ENCODE measurements at regions not wholly inside any gene's neighbourhood (a gene's known extent, or its start where the extent isn't known, plus 50 kb on each side); places are given as distances from the start of the nearest gene placed in this dataset.

- no peaks in the 10 kb centered on the region for H3K79me1 ChIP-seq (ENCODE audit: insufficient read depth, low read depth, low read length, poor library complexity, severe bottlenecking)
- H3K14ac ChIP-seq (ENCODE audit: insufficient read depth, low read length): no peak overlapping the region
- H2BK12ac ChIP-seq (ENCODE audit: insufficient read length, low read depth, low read length): no peak overlapping the region
- no peak overlapping the region for H3K23ac ChIP-seq (ENCODE audit: insufficient read length, low read depth, low read length)
- DNase-seq: no peak
- H3K27me3 Mint-ChIP-seq (ENCODE audit: low read depth): no peaks in the 10 kb centered on the region
- H3K4ac ChIP-seq (ENCODE audit: low read depth, low read length): no peak overlapping the region
- no peak overlapping the region for H2AK5ac ChIP-seq (ENCODE audit: insufficient read length, low read length)
- H2BK120ac ChIP-seq (ENCODE audit: low read depth, low read length, poor library complexity, severe bottlenecking): no peak overlapping the region
- H3K18ac ChIP-seq (ENCODE audit: insufficient read length, low read depth, low read length): no peak overlapping the region
- no peaks in the 10 kb centered on the region for H3K79me2 ChIP-seq (ENCODE audit: insufficient read depth, low read length)
- no peak overlapping the region for H4K8ac ChIP-seq (replicated peaks; ENCODE audit: insufficient read length, low read depth, low read length)
- no peak overlapping the region for H3K4me3 Mint-ChIP-seq
- H4K5ac ChIP-seq (ENCODE audit: insufficient read length, low read depth, low read length): no peak overlapping the region
- H4K20me1 ChIP-seq (ENCODE audit: control insufficient read depth, insufficient read depth, insufficient read length): no peaks in the 10 kb centered on the region
- no peak overlapping the region for H3K9ac ChIP-seq (ENCODE audit: extremely low read depth, insufficient read length, low read length)
- no peaks in the 10 kb centered on the region for H3K9me3 ChIP-seq (ENCODE audit: control insufficient read depth, low read depth, low read length)
- no peaks in the 10 kb centered on the region for H3K4me1 Mint-ChIP-seq
- H3T11ph ChIP-seq (ENCODE audit: low read length): no peak overlapping the region
- H2BK20ac ChIP-seq (ENCODE audit: low read depth, low read length, poor library complexity, severe bottlenecking): no peak overlapping the region
- H2BK15ac ChIP-seq (ENCODE audit: low read depth, low read length): no peak overlapping the region
- no peak overlapping the region for H3K27ac ChIP-seq (ENCODE audit: insufficient read length, low read depth, low read length)
- no peak overlapping the region for H2BK5ac ChIP-seq (ENCODE audit: insufficient read length, low read length)
- no peaks in the 10 kb centered on the region; the same call in 1 of the 2 replicates for H3K4me1 ChIP-seq (ENCODE audit: insufficient read depth, low read length)
- TF ChIP-seq CTCF (conservative IDR thresholded peaks at IDR 0.05): no peak
- H3K36me3 Mint-ChIP-seq (ENCODE audit: insufficient read depth in 1 of 3, low read depth in 3 of 3): peaks cover 8 to 16% (median 13%) of the 10 kb centered on the region in 3 experiments
- no peaks in the 10 kb centered on the region for H3K23me2 ChIP-seq (ENCODE audit: insufficient read length, low read depth, low read length, poor library complexity, severe bottlenecking)
- H4K91ac ChIP-seq (ENCODE audit: insufficient read length, low read depth, low read length): no peak overlapping the region
- H3K4me2 ChIP-seq (ENCODE audit: insufficient read depth, insufficient read length, low read length): no peak overlapping the region
- WGBS (ENCODE audit: extremely low coverage, insufficient read length, low lambda C conversion rate): no CpG with 5 or more reads among the region's 2 CpGs
- no peaks in the 10 kb centered on the region for H3K27me3 ChIP-seq (ENCODE audit: insufficient read depth, low read length)
- H2AFZ ChIP-seq (ENCODE audit: low read length): no peak overlapping the region
- no peak overlapping the region for H3K27ac Mint-ChIP-seq
- H3K56ac ChIP-seq (ENCODE audit: insufficient read length, low read depth, low read length): no peak overlapping the region
- peaks cover 14 to 21% of the 10 kb centered on the region in 2 experiments for H3K9me3 Mint-ChIP-seq
Observed at GRCh38 chr3:110341047-110341446, 730.6 kb upstream of the NECTIN3 start.

Measured in H9 (cell line).